HL-60 (cell line): ENCODE measurements at regions not wholly inside any gene's neighbourhood (a gene's known extent, or its start where the extent isn't known, plus 50 kb on each side); places are given as distances from the start of the nearest gene placed in this dataset.

ENCODE experiments used
- DNase-seq, 2 experiments: peaks; one replicate each; pipeline ENCODE4 v3.0.0-alpha.2; 2010 to 2020; ENCODE audit warnings: low read depth in 1 of 2, low spot score in 1 of 2
- H3K27ac ChIP-seq: fragments of 250-450 bp; sonication (Bioruptor Pico); replicated peaks from 2 replicates; pipeline ENCODE4 v1.5.1; 2020; ENCODE audit warnings: mild to moderate bottlenecking, moderate library complexity
- H3K27me3 ChIP-seq: fragments of 250-450 bp; sonication (Bioruptor Pico); 2 replicates; pipeline ENCODE4 v1.5.1; 2021; ENCODE audit warnings: mild to moderate bottlenecking, moderate library complexity; ENCODE audit not compliant: insufficient read depth, poor library complexity, severe bottlenecking
- H3K4me3 ChIP-seq: replicated peaks from 2 replicates; pipeline ENCODE4 v1.5.1; 2011; ENCODE audit warnings: mild to moderate bottlenecking, control low read depth, low read length; ENCODE audit not compliant: insufficient read depth
- CTCF ChIP-seq: IDR thresholded peaks from one replicate; pipeline ENCODE4 v1.5.1; 2011; ENCODE audit warnings: low read length, control low read depth, inconsistent platforms; ENCODE audit not compliant: insufficient read depth
- GABPA ChIP-seq: IDR thresholded peaks from 2 replicates; pipeline ENCODE4 v1.6.1; 2012; ENCODE audit warnings: low read depth
- POLR2AphosphoS5 ChIP-seq: IDR thresholded peaks from 2 replicates; pipeline ENCODE4 v1.6.1; 2012; ENCODE audit warnings: low read depth
- REST ChIP-seq: IDR thresholded peaks from 2 replicates; pipeline ENCODE4 v1.6.1; 2012; ENCODE audit warnings: low read depth; ENCODE audit not compliant: insufficient replicate concordance
- SPI1 ChIP-seq: IDR thresholded peaks from 2 replicates; pipeline ENCODE4 v1.6.1; 2012; ENCODE audit warnings: low read depth, mild to moderate bottlenecking, borderline replicate concordance

- DNase-seq, result no peak
- no peak overlapping the region for H3K4me3 ChIP-seq
- H3K27me3 ChIP-seq, result no peaks in the 10 kb centered on the region
- TF ChIP-seq REST, result no peak
- TF ChIP-seq CTCF, result no peak
- TF ChIP-seq GABPA, result no peak
- no peak for TF ChIP-seq POLR2AphosphoS5
- no peak for TF ChIP-seq SPI1
- H3K27ac ChIP-seq, result no peak overlapping the region
Measured at GRCh38 chr1:5099558-5099957, 445.1 kb downstream of the AJAP1 start.

- DNase-seq, result no peak
- Histone ChIP-seq H3K27me3 (no peaks in the 10 kb centered on the region), H3K4me3 (no peak overlapping the region), H3K27ac (no peak overlapping the region)
- TF ChIP-seq SPI1 (no peak), CTCF (no peak)
Measured at GRCh38 chr1:5098981-5099385, 444.6 kb downstream of the AJAP1 start.

- TF ChIP-seq SPI1 (no peak), CTCF (no peak), GABPA (no peak), POLR2AphosphoS5 (no peak), REST (no peak)
- H3K27ac ChIP-seq, result no peak overlapping the region
- no peak for DNase-seq
- H3K4me3 ChIP-seq, result no peak overlapping the region
- no peaks in the 10 kb centered on the region for H3K27me3 ChIP-seq
Measured at GRCh38 chr1:5093042-5093441, 438.6 kb downstream of the AJAP1 start.

GRCh38 chr1:5084676-5085075 lies 430.3 kb downstream of the AJAP1 start:
- no peak for TF ChIP-seq REST
- no peak for TF ChIP-seq CTCF
- TF ChIP-seq POLR2AphosphoS5, result no peak
- TF ChIP-seq GABPA, result no peak
- no peak for TF ChIP-seq SPI1
- H3K27me3 ChIP-seq, result no peaks in the 10 kb centered on the region

More at GRCh38 chr1:5084676-5085075, 430.3 kb downstream of the AJAP1 start:
- no peak for DNase-seq
- no peak overlapping the region for H3K27ac ChIP-seq
- no peak overlapping the region for H3K4me3 ChIP-seq
